ENCODE measurements at regions not wholly inside any gene's neighbourhood (a gene's known extent, or its start where the extent isn't known, plus 50 kb on each side); places are given as distances from the start of the nearest gene placed in this dataset.
"Not testable (repeated sequence)": the region's sequence is repeated elsewhere in the genome, so short reads cannot be mapped to it uniquely, and the experiment has no call there.

GRCh38 chr14:46540986-46541385, 110.6 kb downstream of the RPL10L start:
- H3K27me3 ChIP-seq, result no peaks in the 10 kb centered on the region
- DNase-seq, result no peak
- no peaks in the 10 kb centered on the region for H3K4me1 ChIP-seq
- no peak overlapping the region for H3K4me3 ChIP-seq
- no peak for TF ChIP-seq CTCF (IDR thresholded peaks at IDR 0.05)
- intact Hi-C loops (cut with DNase I), result no loop called here
- no peak for ATAC-seq
- WGBS, 2 donors, result 76 to 77% methylated on average over 2 of the region's 2 CpGs
- H3K27ac ChIP-seq, result no peak overlapping the region
- no peaks in the 10 kb centered on the region for H3K36me3 ChIP-seq
- no peaks in the 10 kb centered on the region for H3K9me3 ChIP-seq

GRCh38 chr14:46519121-46519520, 132.5 kb downstream of the RPL10L start:
- no peaks in the 10 kb centered on the region for H3K27me3 ChIP-seq
- TF ChIP-seq CTCF (IDR thresholded peaks at IDR 0.05), result no peak
- DNase-seq (no peak), ATAC-seq (no peak)
- H3K4me3 ChIP-seq, result no peak overlapping the region
- no peak overlapping the region for H3K27ac ChIP-seq
- H3K36me3 ChIP-seq, result no peaks in the 10 kb centered on the region
- H3K4me1 ChIP-seq, result no peaks in the 10 kb centered on the region
- intact Hi-C loops (cut with DNase I), result no loop called here
- H3K9me3 ChIP-seq, result peaks cover 0 to 9% (median 0%) of the 10 kb centered on the region in 11 donors

GRCh38 chr14:46508752-46509151, 142.8 kb downstream of the RPL10L start:
- H3K27me3 ChIP-seq; DNase-seq; intact Hi-C loops (cut with DNase I); H3K4me3 ChIP-seq; H3K4me1 ChIP-seq; H3K36me3 ChIP-seq; H3K27ac ChIP-seq; ATAC-seq: not testable (repeated sequence)
- WGBS, 2 donors, result 89 to 91% methylated on average over 13 of the region's 13 CpGs
- peaks cover 0 to 11% (median 0%) of the 10 kb centered on the region in 11 donors for H3K9me3 ChIP-seq

GRCh38 chr14:46499521-46499920, 152.1 kb downstream of the RPL10L start:
- TF ChIP-seq CTCF (IDR thresholded peaks at IDR 0.05), result no peak
- DNase-seq, result no peak
- intact Hi-C loops (cut with DNase I), result no loop called here
- Histone ChIP-seq H3K36me3 (no peaks in the 10 kb centered on the region), H3K27me3 (no peaks in the 10 kb centered on the region), H3K9me3 (peaks cover 0 to 4% (median 0%) of the 10 kb centered on the region in 11 donors), H3K4me1 (no peaks in the 10 kb centered on the region), H3K27ac (no peak overlapping the region), H3K4me3 (no peak overlapping the region)
- ATAC-seq, result no peak
- WGBS, 2 donors, result 86 to 89% methylated on average over 2 of the region's 2 CpGs

GRCh38 chr14:46496409-46496808, 155.2 kb downstream of the RPL10L start:
- Histone ChIP-seq H3K27ac (no peak overlapping the region), H3K4me1 (no peaks in the 10 kb centered on the region), H3K9me3 (peaks cover 0 to 4% (median 0%) of the 10 kb centered on the region in 11 donors), H3K36me3 (no peaks in the 10 kb centered on the region), H3K4me3 (no peak overlapping the region), H3K27me3 (no peaks in the 10 kb centered on the region)
- intact Hi-C loops (cut with DNase I), result no loop called here
- ATAC-seq (no peak), DNase-seq (no peak)
- TF ChIP-seq CTCF (IDR thresholded peaks at IDR 0.05), result no peak
- 65 to 69% methylated on average over 1 of the region's 1 CpG for WGBS, 2 donors
